Renal pelvis (tissue), 1 donor: ENCODE measurements at regions not wholly inside any gene's neighbourhood (a gene's known extent, or its start where the extent isn't known, plus 50 kb on each side); places are given as distances from the start of the nearest gene placed in this dataset.

Experiments
- DNase-seq: peaks from one replicate; pipeline ENCODE4 v3.0.0-alpha.2; 2013

DNA sequence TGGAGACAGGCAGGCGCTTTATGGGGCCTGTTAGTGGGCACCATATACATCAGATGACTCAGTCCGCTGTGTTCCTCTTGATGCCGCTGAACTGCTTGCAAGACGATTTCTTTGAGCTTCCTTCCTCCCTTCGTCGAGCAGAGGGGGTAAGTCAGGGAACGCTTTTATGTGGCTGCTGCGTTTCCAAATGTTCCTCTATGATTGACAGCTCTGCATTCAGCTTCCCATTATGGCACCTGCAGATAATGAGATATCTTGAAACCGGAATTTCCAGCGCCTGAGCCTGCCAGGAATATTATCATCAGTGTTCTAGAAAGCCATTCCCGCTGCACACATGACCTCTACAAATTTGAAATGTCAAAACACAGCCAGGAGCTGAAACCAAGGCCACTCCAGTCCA is 257.0 kb downstream of the TSHZ3 start:
- no peak for DNase-seq

DNA sequence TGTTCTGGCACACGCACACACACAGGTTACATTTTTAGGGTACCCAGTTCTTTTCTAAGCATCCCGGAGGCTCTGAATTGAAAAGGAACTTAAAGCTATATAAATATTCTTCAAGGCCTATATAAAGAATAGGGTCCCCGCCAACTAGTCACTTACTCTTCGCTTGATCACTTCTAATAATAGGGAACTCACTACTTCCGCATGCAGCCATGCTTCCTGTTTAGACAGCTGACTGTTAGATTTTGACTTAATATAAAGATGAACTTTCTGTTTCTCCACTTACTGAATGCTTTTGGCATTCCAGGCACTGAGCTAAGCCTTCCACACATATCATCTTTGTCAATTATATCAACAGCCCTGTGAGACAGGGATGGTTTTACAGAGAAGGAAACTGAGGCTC is 259.6 kb downstream of the TSHZ3 start:
- DNase-seq: no peak

DNA sequence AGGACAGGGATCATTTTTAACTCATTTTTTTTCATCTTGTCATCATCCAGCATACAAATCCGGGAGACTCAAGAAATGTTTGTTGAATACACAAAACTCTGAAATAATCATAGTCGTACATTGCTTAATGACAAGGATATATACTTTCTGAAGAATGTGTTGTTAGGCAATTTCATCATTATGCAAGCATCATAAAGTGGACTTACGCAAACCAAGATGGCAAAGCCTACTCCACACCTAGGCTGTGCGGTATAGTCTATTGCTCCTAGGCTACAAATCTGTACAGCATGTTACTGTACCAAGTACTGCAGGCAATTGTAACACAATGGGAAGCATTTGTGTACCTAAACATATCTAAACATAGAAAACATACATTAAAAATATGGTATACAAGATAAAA is 264.1 kb downstream of the TSHZ3 start:
- no peak for DNase-seq

DNA sequence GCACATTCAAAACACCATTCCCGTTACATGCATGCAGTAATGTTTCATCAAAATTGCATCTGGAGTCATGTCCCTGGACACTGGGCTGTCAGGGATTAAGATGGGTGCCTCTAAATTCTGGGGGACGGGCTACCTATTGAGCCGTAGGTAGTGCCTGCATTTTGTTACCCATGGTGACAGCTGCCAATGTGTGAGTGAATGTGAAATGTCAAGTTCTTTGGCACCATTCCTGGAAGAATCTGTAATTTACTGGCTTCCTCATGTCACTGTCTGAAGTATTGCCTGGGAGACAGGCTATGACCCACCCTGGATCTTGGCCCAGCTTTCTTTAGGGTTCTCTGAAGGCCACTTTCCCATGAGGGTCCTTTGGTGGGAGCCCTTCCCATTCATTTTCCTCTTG is 266.1 kb downstream of the TSHZ3 start:
- no peak for DNase-seq

DNA sequence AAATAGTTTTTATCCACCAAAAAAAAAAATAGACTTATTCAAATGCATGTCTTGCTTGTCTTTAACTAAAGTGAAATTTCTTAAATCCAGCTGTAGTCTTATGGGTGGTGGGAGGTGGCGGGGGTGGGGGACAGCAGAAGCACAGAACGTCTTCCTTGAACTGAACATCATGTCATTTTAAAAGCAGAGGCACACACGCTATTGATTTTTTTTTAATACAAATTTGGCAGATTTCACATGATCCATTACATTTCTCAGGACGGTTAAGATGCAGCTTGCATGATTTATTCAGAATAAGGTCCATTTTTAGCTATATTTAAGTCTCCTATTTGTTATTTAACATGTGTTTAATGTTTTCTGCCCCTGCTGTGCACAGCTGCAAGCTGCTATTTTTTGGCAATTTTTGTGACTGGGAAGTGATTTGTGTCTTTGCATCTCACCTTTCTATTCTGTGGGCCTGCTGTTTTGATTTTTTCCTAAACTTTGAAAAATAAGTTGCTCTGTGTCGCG is 274.0 kb downstream of the TSHZ3 start:
- DNase-seq: no peak

DNA sequence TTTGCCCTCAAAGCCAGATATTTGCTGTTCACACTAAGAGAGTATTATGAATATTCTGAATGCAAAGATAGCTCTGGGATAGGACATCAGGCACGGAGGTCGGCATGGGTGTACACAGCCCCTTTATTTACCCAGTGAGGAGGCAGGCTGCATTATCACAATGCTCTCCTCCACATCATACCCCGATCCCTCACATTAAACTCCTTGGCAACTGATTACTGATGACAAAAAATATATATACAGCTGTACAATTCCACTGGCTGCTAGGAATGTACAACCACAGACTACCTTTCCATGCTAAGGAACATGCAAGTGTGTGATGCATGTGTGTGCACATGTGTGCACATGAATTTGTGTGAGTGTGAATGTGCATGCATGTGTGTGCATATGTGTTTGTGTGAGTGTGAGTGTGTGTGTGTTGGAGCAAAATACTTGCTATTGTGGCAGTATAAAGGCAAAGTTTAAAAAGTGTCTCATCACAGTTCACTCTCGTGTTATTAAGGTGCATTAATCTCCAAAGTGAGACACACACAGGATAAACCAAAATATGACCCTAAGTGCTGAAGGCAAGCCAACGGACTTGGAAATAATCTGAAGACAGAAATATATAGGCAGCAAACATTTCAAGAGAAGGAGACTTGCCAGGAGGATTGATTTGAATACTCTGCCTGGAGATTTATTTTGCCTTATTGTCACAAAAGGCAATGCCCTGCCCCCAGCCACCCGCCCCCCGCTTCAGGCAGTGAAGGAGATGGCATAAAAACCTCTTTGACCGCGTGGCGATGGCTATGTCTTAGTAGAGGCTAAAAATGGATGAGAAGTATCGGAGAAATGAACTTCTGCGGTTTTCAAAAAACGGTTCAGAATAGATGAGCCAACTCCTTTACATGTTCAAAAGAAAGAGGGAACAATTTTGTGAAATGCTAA is 274.8 kb downstream of the TSHZ3 start:
- DNase-seq: no peak

DNA sequence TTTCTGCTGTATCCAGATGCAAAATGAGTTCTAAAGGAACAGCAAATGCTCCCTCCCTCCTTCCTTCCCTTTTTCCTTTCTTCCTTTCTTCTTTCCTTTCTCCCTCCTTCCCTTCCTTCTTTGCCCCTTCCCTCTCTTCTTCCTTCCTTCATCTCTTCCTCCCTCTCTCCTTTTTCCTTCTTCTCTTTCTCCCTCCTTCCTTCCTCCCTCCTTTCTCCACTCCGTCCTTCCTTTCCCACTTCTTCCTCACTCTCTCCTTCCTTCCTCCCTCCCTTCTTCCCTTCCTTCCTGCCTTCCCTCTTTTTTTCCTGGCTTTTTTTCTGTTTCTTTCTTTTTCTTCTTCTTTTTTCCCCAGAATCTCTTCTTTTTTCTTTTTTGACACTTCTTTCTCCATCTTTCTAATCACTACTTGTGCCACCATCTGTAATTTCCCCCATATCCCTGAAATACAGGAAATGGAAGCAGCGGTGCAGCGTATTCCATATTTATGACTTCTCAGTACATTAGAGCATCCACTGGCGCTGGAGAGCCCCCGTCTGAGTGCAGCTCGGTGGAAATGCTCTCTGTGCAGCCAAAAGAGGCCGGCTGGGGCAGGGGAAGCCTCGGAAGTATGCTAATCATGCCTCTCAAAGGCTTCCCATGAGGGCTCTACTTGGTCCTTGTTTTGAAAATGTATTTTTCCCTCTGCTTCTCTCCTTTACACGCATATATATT is 275.6 kb downstream of the TSHZ3 start:
- no peak for DNase-seq

DNA sequence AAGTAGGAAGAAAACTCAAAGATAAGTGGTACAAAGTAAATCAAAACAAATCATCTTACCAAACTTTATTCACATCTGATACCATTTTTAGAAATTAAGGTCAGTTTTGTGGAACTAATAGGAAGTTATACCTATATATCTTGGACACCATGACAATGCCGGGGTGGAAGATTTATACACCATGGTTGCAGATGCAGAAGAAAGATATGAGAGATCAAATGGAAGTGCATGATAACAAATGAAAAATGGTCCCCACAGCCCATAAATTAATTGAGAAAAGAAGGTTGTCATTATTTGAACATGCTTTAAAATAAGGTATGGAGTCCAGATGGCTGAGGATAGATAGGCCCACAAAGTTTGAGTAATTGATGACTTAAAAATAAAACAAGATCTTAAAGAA is 276.8 kb downstream of the TSHZ3 start:
- no peak for DNase-seq

DNA sequence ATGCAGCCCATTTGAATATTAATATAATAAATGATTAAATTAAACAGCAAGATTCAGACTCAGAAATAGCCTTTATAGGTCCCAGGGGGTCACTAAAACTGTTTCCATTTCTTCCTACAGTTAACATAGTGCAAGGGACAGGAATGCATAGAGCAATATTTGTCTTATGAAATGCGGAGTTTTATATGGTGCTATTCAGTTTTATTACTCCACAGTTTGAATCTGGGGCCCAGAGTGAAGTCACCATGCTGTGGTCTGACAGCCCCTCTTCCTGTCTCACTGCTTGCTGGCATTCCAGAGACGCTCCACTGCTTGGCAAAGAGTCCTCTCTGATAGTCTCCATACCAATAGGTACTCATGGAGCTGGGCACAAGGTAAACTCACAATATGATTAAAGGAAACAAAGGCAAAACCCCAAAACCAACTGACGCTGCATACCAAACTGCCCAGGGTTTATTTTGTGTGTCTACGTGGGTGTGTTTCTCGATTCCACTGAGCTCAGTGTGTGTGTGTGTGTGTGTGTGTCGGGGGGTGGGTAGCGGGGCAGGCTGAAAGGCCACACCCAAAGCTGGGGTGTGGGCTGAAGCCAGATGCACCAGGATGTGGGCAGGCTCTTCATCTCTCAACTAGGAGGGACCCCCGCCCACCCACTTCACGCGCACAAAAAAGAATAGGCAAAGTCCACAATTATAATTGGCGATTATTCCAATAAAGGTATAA is 277.9 kb downstream of the TSHZ3 start:
- DNase-seq: peak; percentile 45

DNA sequence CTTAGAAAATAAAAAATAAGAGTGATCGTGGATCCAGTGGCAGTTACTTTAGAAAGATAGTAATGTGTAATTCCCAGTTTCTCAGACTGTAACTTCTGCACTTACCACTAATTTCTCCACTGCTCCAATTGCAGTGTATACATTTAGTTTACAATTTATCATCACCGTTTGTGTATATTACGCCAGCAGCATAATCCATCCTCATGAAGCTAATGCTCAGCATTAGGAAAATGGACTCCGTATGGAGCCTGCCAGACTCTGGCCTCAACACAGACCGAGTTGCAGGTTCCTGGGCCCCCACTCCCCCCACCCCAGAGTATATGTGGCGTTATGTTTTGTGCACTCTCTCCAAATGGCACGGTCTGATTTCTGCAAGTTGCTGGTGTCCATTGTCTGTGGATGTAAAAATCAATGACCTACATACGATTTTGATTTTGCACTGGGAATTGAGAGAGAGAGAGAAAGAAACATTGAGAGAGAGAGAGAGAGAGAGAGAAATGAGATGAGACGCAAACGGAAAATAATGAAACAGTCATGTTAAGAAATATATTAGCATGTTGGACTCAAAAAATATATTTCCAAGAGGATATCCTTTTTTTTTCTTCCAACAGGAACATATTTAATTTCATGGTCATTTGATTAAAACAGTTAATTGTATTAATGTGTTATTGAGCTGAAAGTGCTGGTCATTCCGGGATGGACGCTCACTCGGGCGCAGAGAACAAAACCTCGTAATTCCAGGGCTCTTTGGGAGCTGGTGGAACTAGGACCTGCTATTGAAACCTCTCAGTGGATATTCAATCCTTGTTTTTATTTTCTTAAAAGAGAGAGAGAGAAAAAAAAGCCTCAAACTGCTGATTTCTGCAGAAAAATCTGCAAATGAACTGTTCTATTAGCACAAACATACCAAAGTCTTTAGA is 278.8 kb downstream of the TSHZ3 start:
- DNase-seq: no peak

DNA sequence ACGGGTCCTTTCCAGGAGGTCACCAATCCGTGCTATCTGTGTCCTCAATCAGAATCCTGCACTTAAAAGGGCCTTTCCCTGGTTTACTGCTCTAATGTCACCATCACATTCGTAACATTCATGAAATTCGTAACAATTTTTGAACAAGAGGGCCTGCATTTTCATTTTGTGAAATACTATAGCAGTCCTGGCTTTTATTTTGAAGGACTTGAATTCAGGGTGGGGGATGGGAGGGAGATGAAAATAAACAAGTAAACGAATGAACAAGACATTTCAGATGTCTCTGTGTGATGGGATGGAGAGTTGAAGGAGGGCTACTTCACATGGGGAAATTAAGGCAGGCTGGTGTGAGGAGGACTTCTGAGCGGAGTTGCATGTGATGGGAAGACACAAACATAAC is 281.0 kb downstream of the TSHZ3 start:
- no peak for DNase-seq

DNA sequence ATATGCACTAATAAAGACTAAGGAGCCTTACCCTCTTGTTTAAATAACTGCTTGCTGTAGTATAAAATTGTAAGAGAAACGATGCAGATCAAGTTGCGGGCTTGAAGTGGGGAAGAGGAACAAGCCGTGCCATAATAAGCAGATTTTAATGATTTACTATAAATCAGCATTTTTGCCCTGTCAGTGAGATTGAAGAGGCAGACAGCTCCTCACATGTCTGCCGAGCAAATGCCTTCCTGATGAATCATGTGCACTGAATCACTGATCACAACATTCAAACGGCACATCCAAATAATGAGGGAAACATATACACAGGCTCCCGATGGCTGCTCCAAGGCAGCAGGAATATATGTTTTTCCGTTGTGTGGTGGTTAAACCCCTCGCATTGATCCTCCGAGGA is 282.9 kb downstream of the TSHZ3 start:
- no peak for DNase-seq

DNA sequence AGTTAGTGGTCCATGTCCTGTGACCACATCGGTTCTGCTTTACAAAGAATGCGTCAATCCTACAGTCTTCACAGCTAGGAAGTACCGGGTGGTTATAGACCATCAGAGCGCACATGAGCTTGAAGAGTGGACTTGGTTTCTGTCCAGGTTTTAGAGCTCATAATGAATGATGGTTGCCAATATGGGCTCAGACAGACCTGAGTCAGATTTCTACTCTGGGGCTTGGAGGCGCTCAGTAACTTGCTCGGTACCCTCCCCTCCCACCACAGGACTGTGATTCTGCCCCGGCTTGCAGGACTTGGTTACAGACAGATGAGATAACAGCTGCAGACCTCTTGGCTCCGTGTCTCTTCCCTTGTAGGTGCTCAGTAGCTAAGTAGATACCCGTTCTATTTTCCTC is 284.7 kb downstream of the TSHZ3 start:
- no peak for DNase-seq

DNA sequence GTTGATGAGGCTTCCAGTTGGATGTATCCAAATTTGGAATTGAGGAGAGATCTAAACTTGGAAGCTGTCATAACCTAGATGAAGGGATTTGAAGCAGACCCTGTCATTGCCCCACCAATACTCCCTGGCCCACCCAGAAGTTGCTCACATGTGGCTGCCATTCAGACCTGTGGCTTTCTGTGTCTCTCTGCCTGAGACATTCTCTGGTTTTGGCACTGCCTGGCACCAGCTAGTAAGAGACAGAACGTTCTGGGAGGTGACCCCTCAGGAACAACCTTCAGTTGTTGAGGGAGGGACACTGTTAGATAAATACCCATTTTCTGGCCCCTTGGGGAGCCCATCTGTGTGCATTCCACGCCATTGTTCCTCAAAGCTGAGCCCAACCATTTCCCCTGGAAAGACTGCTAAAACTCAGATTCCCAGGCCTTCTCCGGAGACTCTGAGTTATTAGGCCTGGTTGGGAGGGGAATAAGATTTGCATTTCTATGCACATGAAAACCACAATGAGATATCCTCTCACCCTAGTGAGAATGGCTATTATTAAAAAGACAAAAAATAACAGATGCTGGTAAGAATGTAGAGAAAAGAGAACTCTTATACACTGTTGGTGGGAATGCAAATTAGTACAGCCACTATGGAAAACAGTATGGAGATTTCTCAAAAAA is 290.4 kb downstream of the TSHZ3 start:
- no peak for DNase-seq

DNA sequence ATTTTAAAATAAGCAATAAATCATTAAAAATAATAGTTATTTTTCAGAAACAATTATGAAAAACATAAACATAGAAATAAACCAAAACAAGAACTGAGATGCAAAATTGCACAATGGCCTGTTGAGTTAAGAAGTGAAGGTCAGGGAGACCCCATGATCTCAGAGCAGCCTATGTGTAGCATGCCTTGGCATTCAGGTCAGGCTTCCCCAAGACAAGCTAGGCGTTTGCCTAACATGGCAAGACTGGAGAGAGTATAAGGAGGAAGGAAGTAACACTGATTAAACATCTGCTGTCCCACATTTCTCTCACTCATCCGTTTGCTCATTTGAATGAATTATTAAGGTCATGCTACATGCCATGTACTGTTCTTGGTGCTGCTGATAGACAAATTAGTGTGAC is 291.8 kb downstream of the TSHZ3 start:
- no peak for DNase-seq

DNA sequence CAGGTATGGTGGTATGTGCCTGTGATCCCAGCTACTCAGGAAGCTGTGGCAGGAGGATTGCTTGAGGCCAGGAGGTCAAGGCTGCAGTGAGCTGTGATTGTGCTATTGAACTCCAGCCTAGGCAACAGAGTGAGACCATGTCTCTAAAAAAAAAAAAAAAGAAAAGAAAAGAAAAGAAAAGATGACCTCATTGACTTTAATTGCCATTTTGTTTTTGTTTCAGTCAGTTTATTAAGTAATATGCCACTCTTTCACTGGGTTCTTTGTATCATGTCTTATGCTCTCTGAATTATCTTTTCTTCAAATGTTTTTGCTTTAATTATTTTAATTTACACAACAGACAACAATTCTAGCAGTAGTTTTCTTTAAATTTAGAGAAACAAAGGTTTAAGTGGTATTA is 293.8 kb downstream of the TSHZ3 start:
- DNase-seq: no peak

DNA sequence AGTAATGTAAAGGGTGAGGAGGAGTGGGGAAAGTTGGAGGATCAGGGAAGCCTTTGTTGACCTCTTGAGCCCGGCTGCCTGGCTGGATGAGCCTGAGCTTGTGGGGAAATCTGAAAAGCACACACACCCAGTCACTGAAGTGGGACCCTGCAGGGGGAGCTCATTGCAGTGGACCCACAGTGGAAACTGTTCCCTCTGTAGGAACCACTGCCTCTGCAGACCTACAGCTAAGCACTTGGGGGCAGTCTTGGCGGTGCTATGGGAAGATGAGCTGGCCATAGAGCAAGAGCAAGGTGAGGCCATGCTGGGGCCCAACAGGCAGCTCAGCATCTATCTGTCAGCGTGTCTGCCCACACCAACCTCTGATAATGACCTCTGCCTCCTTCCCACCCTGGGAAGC is 294.8 kb downstream of the TSHZ3 start:
- no peak for DNase-seq

DNA sequence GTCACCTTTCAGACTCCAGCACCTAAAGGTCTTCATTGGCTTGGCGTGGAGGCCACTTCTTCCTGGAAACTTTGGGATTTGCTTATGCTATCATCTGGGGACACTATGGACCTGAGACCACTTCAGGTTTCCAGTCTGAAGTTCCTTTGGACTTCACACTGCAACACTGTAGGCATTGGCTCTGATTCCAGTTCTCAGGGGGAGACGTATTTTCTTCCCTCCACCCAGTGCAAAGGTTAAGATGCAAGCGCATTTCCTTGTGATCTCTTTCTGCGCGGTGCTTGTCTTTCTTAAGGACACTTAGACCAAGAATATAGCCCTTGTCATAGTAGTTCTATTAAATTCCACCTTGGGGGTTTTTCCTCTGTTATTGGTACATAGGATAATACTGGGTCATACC is 299.8 kb downstream of the TSHZ3 start:
- DNase-seq: no peak

DNA sequence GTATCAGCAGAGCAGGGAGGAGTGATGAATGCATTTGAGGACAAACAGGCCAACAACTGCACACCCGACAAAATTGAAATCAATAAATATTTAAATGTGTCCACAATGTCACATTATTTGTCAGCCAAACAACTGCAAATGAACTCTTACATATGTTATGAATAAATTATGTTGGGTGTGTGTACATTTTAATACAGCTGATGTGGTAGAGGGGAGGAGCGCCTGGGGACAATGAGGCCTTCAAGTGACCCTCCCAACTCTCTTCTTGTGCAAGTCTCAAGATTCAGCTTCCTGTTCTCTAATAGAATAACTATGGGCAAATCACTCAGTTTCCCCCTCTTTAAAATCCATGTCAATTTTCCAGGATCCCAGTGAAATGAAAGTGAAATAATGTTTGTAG is 303.2 kb downstream of the TSHZ3 start:
- DNase-seq: no peak

DNA sequence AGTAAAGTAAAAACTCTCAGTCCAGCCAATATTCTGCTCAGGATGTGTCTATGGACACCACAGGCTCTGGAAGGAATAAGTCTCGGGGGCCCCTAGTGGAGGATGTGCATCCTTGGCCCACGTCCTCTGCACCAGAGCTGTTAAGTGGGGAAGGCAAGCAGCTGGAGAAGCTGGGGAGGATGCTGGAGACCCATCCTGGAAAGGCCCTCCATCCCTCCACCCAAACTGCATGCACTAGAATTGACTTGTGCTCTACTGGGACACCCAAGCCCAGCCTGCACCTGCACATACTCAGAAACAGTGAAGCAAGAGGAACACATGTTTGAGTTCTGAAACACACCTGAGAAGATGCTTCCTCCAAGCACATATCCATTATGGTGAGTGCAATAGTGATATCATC is 307.8 kb downstream of the TSHZ3 start:
- DNase-seq: no peak

DNA sequence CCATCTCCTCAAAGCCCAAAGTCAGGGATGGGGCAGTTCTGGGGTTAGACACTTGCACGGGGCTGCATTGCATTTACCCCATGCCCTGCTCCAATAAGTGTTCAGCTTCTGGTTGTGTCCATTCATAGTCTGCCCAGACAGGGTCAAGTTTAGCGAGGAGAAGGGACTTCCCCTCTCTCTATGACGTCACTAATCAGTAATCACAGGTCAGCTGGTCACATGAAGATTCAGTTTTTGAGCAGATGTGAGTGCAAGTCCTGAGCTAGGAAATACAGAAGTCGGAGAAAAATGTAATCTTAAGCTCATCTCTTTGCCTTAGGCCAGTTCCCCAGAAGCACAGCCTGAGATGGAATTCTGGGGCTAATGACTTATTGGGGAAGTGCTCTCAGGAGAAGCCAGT is 310.1 kb downstream of the TSHZ3 start:
- no peak for DNase-seq
